Gastrocnemius medialis (tissue), 4 donors: ENCODE measurements at regions not wholly inside any gene's neighbourhood (a gene's known extent, or its start where the extent isn't known, plus 50 kb on each side); places are given as distances from the start of the nearest gene placed in this dataset.

Experiments
- POLR2A ChIP-seq, 2 donors: fragments of 450-650 bp; IDR thresholded peaks; one replicate each; pipeline ENCODE4 v1.6.1; 2017; ENCODE audit warnings: antibody characterized with exemption in 2 of 2, mild to moderate bottlenecking in 2 of 2, moderate library complexity in 2 of 2
- TF ChIP-seq, protein P1 (sequence below), 5 experiments: fragments of 450-650 bp in 3 of 5; fragments of 200-600 bp in 2 of 5; sonication (generic) in 2 of 5; IDR thresholded peaks in 4 of 5; conservative IDR thresholded peaks in 1 of 5; 1 replicate in 4 of 5; 2 replicates in 1 of 5; pipeline ENCODE4 v1.5.1; 2016 to 2019; ENCODE audit warnings: antibody characterized with exemption in 5 of 5, mild to moderate bottlenecking in 3 of 5, moderate library complexity in 3 of 5

DNA sequence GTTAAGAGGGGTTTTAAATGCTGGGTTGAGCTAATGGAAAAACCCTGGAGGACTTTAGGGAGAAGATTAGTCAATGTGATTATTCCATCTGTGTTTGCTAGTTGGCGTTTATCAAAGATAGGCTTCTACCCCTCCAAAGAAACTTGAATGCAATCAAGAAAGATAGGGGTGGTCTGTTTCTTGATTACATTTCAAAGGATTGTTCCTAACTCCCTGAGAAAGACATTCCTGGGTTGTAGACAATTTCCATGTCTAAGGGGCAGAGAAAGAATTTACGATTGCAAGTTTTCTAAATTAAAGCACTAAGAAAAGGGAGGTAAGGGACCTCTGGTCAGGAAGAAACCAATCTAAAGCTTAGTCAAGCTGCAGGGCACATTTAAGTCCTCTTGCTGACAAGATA lies 2268.7 kb downstream of the LRRC4C start:
- TF ChIP-seq, protein P1, sequence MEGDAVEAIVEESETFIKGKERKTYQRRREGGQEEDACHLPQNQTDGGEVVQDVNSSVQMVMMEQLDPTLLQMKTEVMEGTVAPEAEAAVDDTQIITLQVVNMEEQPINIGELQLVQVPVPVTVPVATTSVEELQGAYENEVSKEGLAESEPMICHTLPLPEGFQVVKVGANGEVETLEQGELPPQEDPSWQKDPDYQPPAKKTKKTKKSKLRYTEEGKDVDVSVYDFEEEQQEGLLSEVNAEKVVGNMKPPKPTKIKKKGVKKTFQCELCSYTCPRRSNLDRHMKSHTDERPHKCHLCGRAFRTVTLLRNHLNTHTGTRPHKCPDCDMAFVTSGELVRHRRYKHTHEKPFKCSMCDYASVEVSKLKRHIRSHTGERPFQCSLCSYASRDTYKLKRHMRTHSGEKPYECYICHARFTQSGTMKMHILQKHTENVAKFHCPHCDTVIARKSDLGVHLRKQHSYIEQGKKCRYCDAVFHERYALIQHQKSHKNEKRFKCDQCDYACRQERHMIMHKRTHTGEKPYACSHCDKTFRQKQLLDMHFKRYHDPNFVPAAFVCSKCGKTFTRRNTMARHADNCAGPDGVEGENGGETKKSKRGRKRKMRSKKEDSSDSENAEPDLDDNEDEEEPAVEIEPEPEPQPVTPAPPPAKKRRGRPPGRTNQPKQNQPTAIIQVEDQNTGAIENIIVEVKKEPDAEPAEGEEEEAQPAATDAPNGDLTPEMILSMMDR (IDR thresholded peaks at IDR 0.05 in 4 of 5, conservative IDR thresholded peaks at IDR 0.05 in 1 of 5): no peak
- TF ChIP-seq POLR2A (IDR thresholded peaks at IDR 0.05): no peak
